ENCODE measurements at regions not wholly inside any gene's neighbourhood (a gene's known extent, or its start where the extent isn't known, plus 50 kb on each side); places are given as distances from the start of the nearest gene placed in this dataset.

DNA sequence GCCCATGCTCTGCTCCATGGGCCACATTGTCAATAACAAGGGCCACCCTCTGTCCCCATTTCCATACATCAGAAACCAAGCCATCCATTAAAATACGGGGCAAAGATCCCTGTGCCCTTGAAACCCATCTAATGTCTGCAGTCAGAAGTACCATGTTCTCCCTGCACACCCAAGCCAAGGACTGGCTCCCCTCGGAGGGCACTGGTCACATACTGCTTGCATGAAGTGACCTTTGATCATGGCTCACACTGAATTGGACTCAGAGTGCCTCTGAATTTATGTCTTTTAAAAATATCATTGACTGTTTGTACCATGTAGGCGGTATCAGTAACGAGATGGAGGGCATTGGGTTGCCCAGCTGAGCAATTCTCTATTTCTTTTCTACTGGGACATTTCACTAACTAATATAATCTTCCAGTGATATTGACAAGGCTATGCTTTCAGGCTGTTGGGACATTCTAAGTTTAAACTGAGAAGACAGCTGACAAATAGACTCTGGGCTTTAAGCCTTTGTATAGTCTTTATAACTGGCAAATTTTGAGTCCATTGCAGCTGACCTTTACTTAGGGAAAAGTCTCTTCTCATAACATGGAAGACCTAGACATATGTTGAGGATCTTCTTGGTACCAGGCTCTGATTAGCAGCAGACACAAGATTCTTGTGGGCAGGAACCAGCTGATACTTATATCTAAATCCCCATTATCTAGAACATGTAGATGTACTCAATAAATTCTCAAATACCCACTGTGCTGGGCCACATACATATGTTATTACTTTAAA, 214.3 kb downstream of the MYCN start:
- H3K27ac ChIP-seq, result no peak overlapping the region
- TF ChIP-seq CTCF (IDR thresholded peaks at IDR 0.05; ENCODE audit: low read depth, low read length, missing control alignments), result no peak
- no peak for DNase-seq
- no peaks in the 10 kb centered on the region for H3K27me3 ChIP-seq (replicated peaks)
- H3K36me3 ChIP-seq (replicated peaks), result no peaks in the 10 kb centered on the region
- in situ Hi-C loops (cut with HindIII; ENCODE audit: low pct_ligation_motif_present, low sequenced_read_pairs), result no loop called here
- H3K4me3 ChIP-seq (ENCODE audit: low read depth, low read length), result no peak overlapping the region

DNA sequence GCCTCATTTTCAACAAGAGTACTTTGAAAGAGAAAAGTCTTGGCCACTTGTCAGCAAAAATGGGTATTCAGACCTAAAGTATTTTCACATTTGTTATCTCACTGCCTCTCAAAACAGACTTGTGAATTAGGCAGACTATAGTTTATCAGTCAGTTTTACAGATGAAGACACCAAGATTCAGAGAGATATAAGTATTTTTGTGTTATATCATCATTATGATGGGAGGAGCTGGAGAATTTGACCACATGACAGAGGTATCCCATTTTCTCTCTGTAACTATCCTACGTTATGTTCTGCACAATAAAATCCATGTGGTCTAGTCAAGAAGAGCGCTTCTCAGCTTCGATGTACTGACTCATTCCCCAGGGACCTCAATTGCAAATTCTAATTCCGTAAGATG, 213.7 kb downstream of the MYCN start:
- DNase-seq, result no peak
- no peaks in the 10 kb centered on the region for H3K36me3 ChIP-seq (replicated peaks)
- no peak for TF ChIP-seq CTCF (IDR thresholded peaks at IDR 0.05; ENCODE audit: low read depth, low read length, missing control alignments)
- no peak overlapping the region for H3K27ac ChIP-seq
- in situ Hi-C loops (cut with HindIII; ENCODE audit: low pct_ligation_motif_present, low sequenced_read_pairs), result no loop called here
- no peak overlapping the region for H3K4me3 ChIP-seq (ENCODE audit: low read depth, low read length)
- H3K27me3 ChIP-seq (replicated peaks), result no peaks in the 10 kb centered on the region

DNA sequence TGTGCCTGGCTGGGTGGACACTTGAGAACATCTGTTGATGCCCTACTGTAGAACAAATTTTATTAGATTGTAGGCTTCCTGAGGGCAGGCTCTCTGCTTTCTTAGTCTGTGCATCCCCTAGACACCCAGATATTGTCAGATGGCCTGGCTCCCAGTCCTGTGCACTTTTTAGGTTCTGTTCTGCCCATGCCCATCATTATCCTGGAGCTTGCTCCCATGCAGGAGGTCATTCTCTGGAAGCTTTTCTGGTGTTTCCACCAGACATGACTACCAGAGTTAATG, 213.3 kb downstream of the MYCN start:
- in situ Hi-C loops (cut with HindIII; ENCODE audit: low pct_ligation_motif_present, low sequenced_read_pairs), result no loop called here
- no peak for TF ChIP-seq CTCF (IDR thresholded peaks at IDR 0.05; ENCODE audit: low read depth, low read length, missing control alignments)
- Histone ChIP-seq H3K27ac (no peak overlapping the region), H3K36me3 (replicated peaks) (no peaks in the 10 kb centered on the region), H3K27me3 (replicated peaks) (no peaks in the 10 kb centered on the region), H3K4me3 (ENCODE audit: low read depth, low read length) (no peak overlapping the region)
- no peak for DNase-seq

DNA sequence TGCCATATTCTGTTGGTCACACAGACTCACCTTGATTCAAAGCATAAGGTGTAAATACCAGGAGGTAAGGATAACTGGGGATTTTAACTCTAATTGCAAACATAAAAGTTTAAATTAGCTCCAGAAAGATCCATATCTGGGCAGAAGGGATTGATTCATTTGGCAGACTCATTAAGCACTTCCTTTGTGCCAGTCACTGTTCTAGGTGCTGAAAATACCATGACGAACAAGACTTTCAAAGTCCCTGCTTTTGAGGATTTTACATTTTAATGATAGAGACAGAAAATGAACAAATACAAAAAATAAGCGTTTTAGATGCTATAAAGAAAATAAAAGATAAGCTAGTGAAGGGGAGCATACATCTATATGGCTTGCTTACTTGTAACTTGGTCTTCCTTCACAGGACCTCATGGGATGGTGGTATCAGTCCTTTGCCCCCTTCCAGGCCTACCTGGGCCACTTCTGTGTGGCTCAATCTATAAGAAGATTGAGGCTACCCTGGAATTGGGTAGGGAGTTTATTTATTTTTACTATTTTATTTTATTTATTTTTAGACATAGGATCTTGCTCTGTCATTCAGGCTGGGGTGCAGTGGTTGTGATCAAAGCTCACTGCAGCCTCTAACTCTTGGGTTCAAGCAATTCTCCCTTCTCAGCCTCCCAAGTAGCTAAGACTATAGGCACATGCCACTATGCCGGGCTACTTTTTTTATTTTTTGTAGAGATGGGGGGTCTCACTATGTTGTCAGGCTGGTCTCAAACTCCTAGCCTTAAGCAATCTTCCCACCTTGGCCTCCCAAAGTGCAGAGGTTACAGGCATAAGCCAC, 212.8 kb downstream of the MYCN start:
- Histone ChIP-seq H3K4me3 (ENCODE audit: low read depth, low read length) (no peak overlapping the region), H3K27ac (no peak overlapping the region), H3K27me3 (replicated peaks) (no peaks in the 10 kb centered on the region), H3K36me3 (replicated peaks) (no peaks in the 10 kb centered on the region)
- in situ Hi-C loops (cut with HindIII; ENCODE audit: low pct_ligation_motif_present, low sequenced_read_pairs), result no loop called here
- no peak for TF ChIP-seq CTCF (IDR thresholded peaks at IDR 0.05; ENCODE audit: low read depth, low read length, missing control alignments)
- DNase-seq, result no peak

- Histone ChIP-seq H3K4me3 (ENCODE audit: low read depth, low read length) (no peak overlapping the region), H3K27me3 (replicated peaks) (no peaks in the 10 kb centered on the region), H3K27ac (no peak overlapping the region), H3K36me3 (replicated peaks) (no peaks in the 10 kb centered on the region)
- in situ Hi-C loops (cut with HindIII; ENCODE audit: low pct_ligation_motif_present, low sequenced_read_pairs), result no loop called here
- no peak for TF ChIP-seq CTCF (IDR thresholded peaks at IDR 0.05; ENCODE audit: low read depth, low read length, missing control alignments)
- no peak for DNase-seq
Measured at GRCh38 chr2:16152071-16152927, 211.9 kb downstream of the MYCN start.

Measured in brain microvascular endothelial cell (primary cell).